Activated T-cell treated with anti-CD3 and anti-CD28 coated beads, Interleukin-2, amount 50 U/mL, for 4 hours (primary cell): ENCODE measurements at regions not wholly inside any gene's neighbourhood (a gene's known extent, or its start where the extent isn't known, plus 50 kb on each side); places are given as distances from the start of the nearest gene placed in this dataset.
"Not testable (repeated sequence)": the region's sequence is repeated elsewhere in the genome, so short reads cannot be mapped to it uniquely, and the experiment has no call there.

ENCODE experiments used
- ATAC-seq, 2 donors: fragments of 200-7000 bp; cut with Tn5 transposase; one replicate each; pipeline ENCODE4 v1.10.0; 2021
- DNase-seq: peaks from one replicate; pipeline ENCODE4 v3.0.0-alpha.2; 2020
- H3K27me3 Mint-ChIP-seq: one replicate; pipeline ENCODE4 v1.8.0; 2021; ENCODE audit warnings: low read depth, mixed read lengths
- H3K36me3 Mint-ChIP-seq: one replicate; pipeline ENCODE4 v1.8.0; 2022; ENCODE audit warnings: mixed read lengths; ENCODE audit not compliant: insufficient read depth
- H3K4me1 Mint-ChIP-seq: one replicate; pipeline ENCODE4 v1.8.0; 2021; ENCODE audit warnings: low read depth, mixed read lengths
- H3K4me3 Mint-ChIP-seq: one replicate; pipeline ENCODE4 v1.8.0; 2021; ENCODE audit warnings: mild to moderate bottlenecking, moderate library complexity, mixed read lengths
- H3K9me3 Mint-ChIP-seq: one replicate; pipeline ENCODE4 v1.8.0; 2021; ENCODE audit warnings: mixed read lengths

DNA sequence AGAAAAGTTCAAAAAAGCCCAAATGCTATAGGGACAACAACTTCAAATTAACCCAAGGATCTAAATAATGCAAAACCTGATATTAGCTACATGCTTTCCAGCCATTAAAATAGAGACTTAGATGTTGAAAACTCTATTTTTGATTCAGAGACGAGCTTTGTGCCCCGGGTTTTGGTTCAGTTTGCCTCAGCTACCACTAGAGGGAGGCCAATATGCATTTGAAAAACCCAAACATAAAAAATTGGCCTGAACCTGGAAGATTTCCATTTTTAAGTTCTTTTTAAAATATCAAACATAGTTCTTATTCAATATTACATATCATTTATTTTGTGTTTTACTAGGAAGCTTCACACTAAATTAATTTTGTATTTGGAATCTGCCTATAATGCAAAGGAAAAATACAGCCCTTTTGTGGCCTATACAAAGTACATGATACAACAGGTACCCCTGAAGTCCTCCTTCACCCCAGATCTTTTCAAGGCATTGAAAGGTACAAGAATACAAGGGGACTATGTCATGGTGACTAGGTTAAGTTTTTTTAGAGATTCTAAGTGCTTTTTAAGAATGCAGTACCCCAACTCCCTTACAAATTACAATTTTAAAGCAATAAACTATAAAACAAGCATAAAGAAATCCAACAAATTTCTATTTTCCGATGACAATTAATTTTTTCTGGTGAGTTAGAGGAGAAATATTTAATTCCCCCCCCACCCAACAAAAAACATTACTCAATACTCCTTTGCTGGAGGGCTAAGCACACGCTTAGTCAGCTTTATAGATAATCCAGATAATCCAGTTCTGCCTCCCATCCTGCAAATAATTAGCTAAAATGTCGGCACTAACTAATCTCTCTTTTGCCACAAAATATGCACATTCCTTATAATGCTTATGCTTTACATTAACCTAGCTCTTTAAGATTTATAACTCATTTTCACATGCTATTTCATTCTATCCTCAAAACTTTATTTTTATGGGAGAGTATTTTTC, 97.7 kb upstream of the PTPN13 start:
- Mint-ChIP-seq H3K9me3 (no peaks in the 10 kb centered on the region), H3K4me3 (no peak overlapping the region), H3K27me3 (no peaks in the 10 kb centered on the region), H3K36me3 (no peaks in the 10 kb centered on the region), H3K4me1 (no peaks in the 10 kb centered on the region)
- DNase-seq (no peak), ATAC-seq (no peak)

DNA sequence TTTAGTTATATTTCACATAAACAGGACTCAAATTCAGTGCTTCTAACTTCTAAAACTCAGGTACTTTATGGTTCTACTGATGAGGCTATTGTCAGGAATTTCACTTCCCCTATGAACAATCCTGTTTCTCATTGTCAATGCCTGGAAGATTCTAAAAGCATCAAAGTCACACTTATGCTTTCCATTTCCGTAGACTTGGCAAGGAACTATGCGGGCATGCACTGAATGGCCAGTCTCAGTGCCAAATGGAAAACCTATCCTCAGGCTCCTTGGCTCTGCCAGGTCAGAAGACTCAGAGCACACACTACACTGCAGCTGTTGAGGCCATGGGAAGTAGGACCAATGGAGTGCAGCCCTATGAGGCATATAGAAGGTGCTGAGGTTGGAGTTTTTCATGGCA, 97.0 kb upstream of the PTPN13 start:
- Mint-ChIP-seq H3K36me3 (no peaks in the 10 kb centered on the region), H3K9me3 (no peaks in the 10 kb centered on the region)

DNA sequence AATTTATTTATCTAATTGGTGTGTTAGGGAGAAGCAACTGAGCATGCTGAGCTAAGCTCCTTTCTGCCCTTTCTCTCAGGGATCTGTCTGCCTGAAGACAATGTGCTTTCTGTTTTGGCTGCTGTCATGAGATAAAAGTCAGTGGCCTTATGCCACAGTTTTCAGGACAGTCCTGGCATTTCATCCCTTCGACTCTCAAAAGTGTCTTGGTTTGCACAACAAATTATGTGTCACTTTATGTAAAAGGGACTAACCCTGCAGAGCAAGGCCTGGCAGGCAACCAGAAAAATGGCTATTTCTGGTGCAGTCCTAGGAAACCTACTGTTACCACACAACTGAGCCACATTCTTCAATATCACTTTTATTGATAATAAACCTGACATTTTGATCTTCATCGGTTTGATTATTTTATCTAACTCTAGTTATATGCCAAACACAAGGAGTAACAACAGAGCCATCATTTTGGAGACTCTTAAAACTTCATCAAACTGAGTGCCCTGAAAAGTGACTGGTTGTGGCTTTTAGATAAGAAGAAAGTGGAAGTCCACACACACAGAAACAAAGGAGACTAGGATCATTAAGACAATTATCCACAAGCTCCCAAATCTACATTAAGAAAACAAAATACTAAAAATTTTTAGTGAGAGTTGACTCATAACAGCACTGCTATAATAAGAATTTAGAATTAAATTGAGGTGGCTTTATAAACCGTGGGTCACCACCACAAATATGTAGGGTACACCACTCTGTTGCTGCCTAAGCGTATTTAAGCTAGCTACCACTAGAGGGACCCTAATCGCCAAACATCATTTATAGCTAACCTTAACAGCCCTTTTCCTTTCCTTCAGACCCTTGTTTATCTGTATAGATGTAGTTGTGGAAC, 95.9 kb upstream of the PTPN13 start:
- peaks cover 6% of the 10 kb centered on the region for H3K27me3 Mint-ChIP-seq
- H3K4me3 Mint-ChIP-seq = no peak overlapping the region
- DNase-seq (no peak), ATAC-seq (peak; percentile 40 to 41)
- no peaks in the 10 kb centered on the region for H3K9me3 Mint-ChIP-seq
- no peaks in the 10 kb centered on the region for H3K4me1 Mint-ChIP-seq
- no peaks in the 10 kb centered on the region for H3K36me3 Mint-ChIP-seq

More for the DNA sequence above, 97.0 kb upstream of the PTPN13 start:
- ATAC-seq (no peak), DNase-seq (no peak)
- H3K4me1 Mint-ChIP-seq = no peaks in the 10 kb centered on the region
- H3K4me3 Mint-ChIP-seq = no peak overlapping the region
- peaks cover 2% of the 10 kb centered on the region for H3K27me3 Mint-ChIP-seq

DNA sequence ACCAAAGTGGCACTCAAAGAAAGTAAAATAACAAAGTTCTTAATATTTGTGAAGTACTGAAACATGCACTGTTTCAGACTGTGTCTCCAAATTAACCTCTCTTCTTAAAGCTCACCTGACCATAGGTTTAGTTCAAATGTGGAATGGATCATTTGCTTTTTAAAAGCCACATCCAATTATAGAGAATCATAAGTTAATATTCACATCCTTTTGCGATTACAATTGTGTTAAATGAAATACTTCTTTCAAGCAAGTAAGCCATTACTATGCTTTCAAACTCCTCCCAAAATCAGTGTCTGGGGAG, 95.3 kb upstream of the PTPN13 start:
- Mint-ChIP-seq H3K4me3 (no peak overlapping the region), H3K36me3 (no peaks in the 10 kb centered on the region), H3K27me3 (peaks cover 8% of the 10 kb centered on the region), H3K4me1 (no peaks in the 10 kb centered on the region), H3K9me3 (no peaks in the 10 kb centered on the region)
- DNase-seq = no peak
- no peak for ATAC-seq

DNA sequence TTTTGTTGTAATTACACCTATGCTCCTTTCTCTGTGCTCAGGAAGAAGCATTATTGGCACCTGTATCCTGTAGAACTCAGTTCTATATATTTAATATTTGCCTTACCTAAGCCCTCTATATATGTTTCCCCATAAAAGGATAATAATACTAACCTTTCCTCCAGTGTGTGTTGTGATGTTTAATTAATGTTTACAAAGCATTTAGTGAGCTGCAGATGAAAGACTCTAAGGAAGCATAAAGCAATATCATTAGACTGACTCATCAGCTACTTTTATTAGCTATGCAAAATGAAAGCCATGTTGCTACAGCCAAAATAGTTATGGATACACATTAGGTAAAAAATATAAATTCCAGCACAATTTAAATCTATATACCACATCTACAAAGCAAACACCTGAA, 93.6 kb upstream of the PTPN13 start:
- DNase-seq (no peak), ATAC-seq (no peak)
- Mint-ChIP-seq H3K9me3 (no peaks in the 10 kb centered on the region), H3K4me1 (no peaks in the 10 kb centered on the region), H3K27me3 (peaks cover 8% of the 10 kb centered on the region), H3K36me3 (no peaks in the 10 kb centered on the region), H3K4me3 (no peak overlapping the region)

DNA sequence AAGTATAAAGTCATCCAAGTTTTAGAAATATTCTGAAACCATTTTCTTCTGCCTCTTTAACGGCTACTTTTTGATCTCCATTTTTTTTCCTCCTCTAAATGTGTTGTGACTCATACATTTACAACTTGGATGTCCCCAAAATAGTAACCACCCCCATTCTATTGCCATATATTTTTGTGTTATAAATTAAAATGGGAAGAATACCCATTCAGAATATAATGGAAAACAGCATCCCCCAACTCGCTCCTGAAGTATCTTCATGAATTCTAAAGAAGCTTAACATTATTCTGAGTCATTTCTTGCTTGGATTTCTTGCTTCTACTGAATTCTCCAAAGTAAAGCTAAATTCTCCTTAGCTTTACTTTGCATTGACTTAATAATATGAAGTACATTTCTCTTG, 92.0 kb upstream of the PTPN13 start:
- DNase-seq (no peak), ATAC-seq (no peak)
- H3K36me3 Mint-ChIP-seq = no peaks in the 10 kb centered on the region
- H3K4me1 Mint-ChIP-seq = no peaks in the 10 kb centered on the region
- no peak overlapping the region for H3K4me3 Mint-ChIP-seq
- H3K27me3 Mint-ChIP-seq = peaks cover 8% of the 10 kb centered on the region
- H3K9me3 Mint-ChIP-seq = no peaks in the 10 kb centered on the region

DNA sequence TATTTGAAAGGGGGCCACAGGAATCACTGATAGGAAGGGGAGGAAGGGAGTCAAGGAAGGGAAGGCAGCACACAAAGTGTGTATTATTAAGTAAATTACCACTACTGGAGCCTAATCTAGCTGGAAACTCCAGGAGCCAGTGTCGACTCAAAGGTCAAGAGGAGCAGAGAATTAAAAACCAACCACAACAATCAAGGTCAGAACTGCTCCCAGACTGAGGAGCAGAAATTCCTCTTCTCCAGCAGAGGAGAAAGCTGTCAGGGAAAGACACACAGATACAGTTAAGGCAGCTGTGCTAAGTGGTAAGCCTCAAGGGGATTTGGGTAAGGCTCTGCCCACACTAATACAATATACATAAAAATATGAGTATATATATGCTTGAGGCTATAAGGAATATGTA, 87.5 kb upstream of the PTPN13 start:
- Mint-ChIP-seq H3K36me3 (no peaks in the 10 kb centered on the region), H3K4me3 (no peak overlapping the region), H3K9me3 (no peaks in the 10 kb centered on the region), H3K4me1 (no peaks in the 10 kb centered on the region), H3K27me3 (peaks cover 8% of the 10 kb centered on the region)
- ATAC-seq (no peak), DNase-seq (no peak)

DNA sequence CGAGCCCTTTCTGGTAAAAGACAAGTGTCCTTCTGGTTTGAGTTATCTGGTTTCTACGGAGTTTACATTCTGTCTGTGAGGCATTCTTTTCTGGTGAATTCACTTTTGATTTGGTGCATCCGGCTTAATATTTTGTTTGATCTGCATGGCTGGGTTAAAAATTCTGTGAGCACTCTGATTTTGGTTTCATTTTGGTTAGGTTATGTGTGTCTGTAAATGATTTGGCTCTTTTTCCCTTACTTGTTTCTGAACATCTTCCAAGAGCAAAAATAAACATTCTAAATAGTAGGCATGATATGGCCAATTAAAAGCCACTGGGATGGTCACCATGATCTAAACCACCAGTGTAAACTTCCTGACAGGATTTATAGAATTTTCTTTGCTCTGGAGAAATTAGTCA, 85.7 kb upstream of the PTPN13 start:
- Mint-ChIP-seq H3K4me1 (no peaks in the 10 kb centered on the region), H3K36me3 (no peaks in the 10 kb centered on the region), H3K27me3 (no peaks in the 10 kb centered on the region), H3K9me3 (no peaks in the 10 kb centered on the region), H3K4me3 (no peak overlapping the region)
- ATAC-seq = no peak
- DNase-seq = no peak

DNA sequence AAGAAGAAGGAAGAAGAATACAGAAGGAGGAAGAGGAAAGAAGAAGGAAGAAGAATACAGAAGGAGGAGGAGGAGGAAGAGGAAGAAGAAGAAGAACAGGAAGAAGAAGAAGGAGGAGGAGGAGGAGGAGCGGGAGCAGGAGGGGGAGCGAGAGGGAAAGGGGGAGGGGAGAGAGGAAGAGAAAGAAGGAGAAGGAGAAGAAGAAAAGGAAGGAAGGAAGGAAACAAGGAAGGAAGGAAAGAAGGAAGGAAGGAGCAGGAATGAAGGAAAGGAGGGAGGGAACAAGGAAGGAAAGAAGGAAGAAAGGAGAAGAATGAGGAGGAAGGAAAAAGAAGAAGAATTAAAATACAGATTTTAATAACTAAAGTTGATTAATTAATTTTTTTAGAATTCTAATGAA, 82.5 kb upstream of the PTPN13 start:
- no peaks in the 10 kb centered on the region for H3K27me3 Mint-ChIP-seq
- no peak overlapping the region for H3K4me3 Mint-ChIP-seq
- H3K36me3 Mint-ChIP-seq = no peaks in the 10 kb centered on the region

DNA sequence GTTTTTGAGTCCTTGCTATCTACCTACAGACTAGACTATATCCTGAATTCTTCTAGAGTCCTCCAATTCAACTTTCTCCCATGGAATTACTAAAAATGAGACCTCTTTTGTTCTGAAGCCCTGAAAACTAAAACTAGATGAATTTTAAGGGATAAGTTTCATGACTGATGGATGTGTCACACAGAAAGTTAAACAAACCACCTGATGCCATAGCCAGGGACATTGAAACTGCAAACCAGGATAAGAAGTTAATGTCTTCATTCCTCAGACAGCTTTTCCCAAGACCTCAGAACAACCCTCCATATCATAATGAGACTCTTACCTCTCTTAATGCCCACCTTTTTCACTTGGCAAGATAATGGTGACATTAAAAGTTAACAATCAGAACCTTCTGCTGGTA, 81.5 kb upstream of the PTPN13 start:
- no peaks in the 10 kb centered on the region for H3K27me3 Mint-ChIP-seq
- no peaks in the 10 kb centered on the region for H3K36me3 Mint-ChIP-seq
- DNase-seq (no peak), ATAC-seq (no peak)
- no peaks in the 10 kb centered on the region for H3K9me3 Mint-ChIP-seq
- no peak overlapping the region for H3K4me3 Mint-ChIP-seq
- no peaks in the 10 kb centered on the region for H3K4me1 Mint-ChIP-seq

More for the DNA sequence above, 82.5 kb upstream of the PTPN13 start:
- no peak for DNase-seq
- no peak for ATAC-seq
- H3K4me1 Mint-ChIP-seq = no peaks in the 10 kb centered on the region
- H3K9me3 Mint-ChIP-seq = no peaks in the 10 kb centered on the region

DNA sequence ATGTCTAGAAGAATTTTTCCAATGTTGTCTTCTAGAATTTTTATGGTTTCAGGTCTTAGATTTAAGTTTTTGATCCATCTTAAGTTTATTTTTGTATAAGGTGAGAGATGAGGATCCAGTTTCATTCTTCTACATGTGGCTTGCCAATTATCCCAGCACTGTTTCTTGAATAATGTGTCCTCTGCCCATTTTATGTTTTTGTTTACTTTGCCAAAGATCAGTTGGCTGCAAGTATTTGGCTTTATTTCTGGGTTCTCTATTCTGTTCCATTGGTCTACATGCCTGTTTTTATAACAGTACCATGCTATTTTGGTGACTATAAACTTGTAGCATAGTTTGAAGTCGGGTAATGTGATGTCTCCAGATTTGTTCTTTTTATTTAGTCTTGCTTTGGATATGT, 78.2 kb upstream of the PTPN13 start:
- H3K36me3 Mint-ChIP-seq, H3K4me1 Mint-ChIP-seq, H3K9me3 Mint-ChIP-seq, H3K27me3 Mint-ChIP-seq, DNase-seq, H3K4me3 Mint-ChIP-seq, ATAC-seq: not testable (repeated sequence)

DNA sequence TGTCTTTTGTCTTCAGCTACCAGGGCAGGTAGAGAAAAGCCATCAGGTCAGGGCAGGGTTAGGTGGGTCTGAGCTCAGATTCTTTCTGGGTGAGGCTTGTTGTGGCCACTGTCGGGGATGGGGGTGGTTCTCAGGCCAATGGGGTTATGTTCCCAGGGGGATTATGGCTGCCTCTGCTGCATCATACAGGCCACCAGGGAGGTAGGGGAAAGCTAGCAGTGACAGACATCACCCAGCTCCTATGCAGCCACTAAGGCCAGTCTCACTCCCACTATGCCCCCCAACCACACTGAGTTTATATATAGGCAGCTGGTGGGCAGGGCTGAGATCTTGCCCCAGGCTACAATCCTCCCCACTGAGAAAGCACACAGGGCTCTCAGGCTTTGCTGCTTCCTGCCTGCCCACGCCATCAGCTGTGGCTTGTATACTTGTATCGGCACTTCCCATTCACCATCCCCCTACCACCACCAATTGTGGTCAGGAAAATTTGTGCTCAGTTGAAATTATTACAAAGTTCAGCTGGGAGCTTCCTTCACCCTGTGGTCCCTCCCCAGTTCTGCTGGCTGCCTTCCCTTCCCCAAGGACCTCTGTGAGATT, 72.6 kb upstream of the PTPN13 start:
- Mint-ChIP-seq H3K36me3 (no peaks in the 10 kb centered on the region), H3K4me1 (no peaks in the 10 kb centered on the region), H3K27me3 (peaks cover 3% of the 10 kb centered on the region), H3K9me3 (peaks cover 19% of the 10 kb centered on the region), H3K4me3 (no peak overlapping the region)
- no peak for DNase-seq
- ATAC-seq = no peak

DNA sequence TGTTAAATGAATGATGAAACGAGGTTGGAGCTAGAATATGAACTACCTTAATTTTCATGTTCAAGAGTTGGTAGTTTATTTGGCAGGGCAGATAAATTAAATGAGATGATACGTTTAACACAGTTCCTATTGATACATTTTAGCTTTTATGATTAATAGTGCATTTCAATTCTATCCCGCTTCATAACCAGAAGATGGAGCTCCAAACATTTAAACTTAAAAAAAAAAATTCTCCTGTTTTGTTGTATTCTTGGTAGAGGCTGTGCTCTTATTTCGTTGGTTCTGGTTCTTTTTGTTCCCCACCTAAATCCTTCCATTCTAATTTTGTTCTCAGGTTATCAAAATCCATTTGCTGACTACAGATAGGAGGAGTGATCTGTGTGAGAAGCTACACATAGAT, 71.8 kb upstream of the PTPN13 start:
- peaks cover 3% of the 10 kb centered on the region for H3K27me3 Mint-ChIP-seq
- no peaks in the 10 kb centered on the region for H3K36me3 Mint-ChIP-seq
- H3K4me1 Mint-ChIP-seq = no peaks in the 10 kb centered on the region
- ATAC-seq (no peak), DNase-seq (no peak)
- peaks cover 19% of the 10 kb centered on the region for H3K9me3 Mint-ChIP-seq
- no peak overlapping the region for H3K4me3 Mint-ChIP-seq

DNA sequence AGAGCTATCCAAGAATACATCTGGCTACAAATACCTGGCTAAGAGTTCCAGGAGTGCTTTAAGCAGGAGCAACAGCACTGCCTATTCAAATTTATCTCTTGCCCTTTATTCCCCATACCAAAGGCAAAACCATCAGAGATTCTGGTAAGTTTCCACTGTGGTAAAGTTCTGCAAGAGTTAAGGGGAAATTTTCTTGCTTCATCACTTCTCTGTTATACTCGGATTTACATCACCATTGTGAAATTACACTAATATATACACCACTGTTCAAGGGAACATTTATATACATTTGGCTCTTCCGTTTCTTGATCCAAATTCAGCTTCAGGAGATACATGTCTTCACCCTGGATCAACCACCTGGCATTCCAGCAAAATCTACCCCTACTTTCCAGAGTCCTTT, 70.8 kb upstream of the PTPN13 start:
- ATAC-seq (no peak), DNase-seq (no peak)
- H3K4me3 Mint-ChIP-seq = no peak overlapping the region
- H3K9me3 Mint-ChIP-seq = peaks cover 19% of the 10 kb centered on the region
- H3K4me1 Mint-ChIP-seq = no peaks in the 10 kb centered on the region
- H3K27me3 Mint-ChIP-seq = peaks cover 3% of the 10 kb centered on the region
- H3K36me3 Mint-ChIP-seq = no peaks in the 10 kb centered on the region
